K562 (cell line): ENCODE measurements at regions not wholly inside any gene's neighbourhood (a gene's known extent, or its start where the extent isn't known, plus 50 kb on each side); places are given as distances from the start of the nearest gene placed in this dataset.

ENCODE experiments used
- ATAC-seq: fragments of 200-7000 bp; cut with Tn5 transposase; 3 replicates; pipeline ENCODE4 v1.9.1; 2020; ENCODE audit warnings: moderate library complexity
- BruUV-seq: library from RNA; stranded (reverse); fragments of 400-500 nt; replicated peaks from 2 replicates; lab custom pipeline; 2021; lab: Mats Ljungman, UMichigan
- CTCF ChIA-PET: fragments of 300-600 bp; formaldehyde crosslinking; extraction: SDS; loops from one replicate; lab custom pipeline; 2021; ENCODE audit warnings: low intra/inter-chr PET ratio; lab: Yijun Ruan, JAX
- POLR2A ChIA-PET: fragments of 300-600, 350-650 bp; sonication (Branson Sonifier 250); formaldehyde crosslinking; extraction: SDS; loops from one replicate; lab custom pipeline; 2021; ENCODE audit warnings: antibody characterized with exemption, inconsistent platforms; lab: Yijun Ruan, JAX
- DNase-seq, 4 experiments: peaks; one replicate each; pipeline versions ENCODE4 v3.0.0 to v3.0.0-alpha.2; 2011 to 2018; ENCODE audit warnings: low spot score in 3 of 4, mixed read lengths in 3 of 4; ENCODE audit errors: extremely low read depth in 1 of 4
- FAIRE-seq: peaks from 2 replicates; lab custom pipeline; 2011; peaks lifted over from hg19 to GRCh38; lab: Jason Lieb, UNC
- H2AFZ ChIP-seq: 2 replicates; pipeline ENCODE4 v1.6.0; 2011; ENCODE audit warnings: low read depth, low read length, control low read depth, inconsistent platforms
- H3K27ac ChIP-seq: fragments of 200-600 bp; 3 replicates; pipeline ENCODE4 v1.8.0; 2011; ENCODE audit warnings: low read depth, mild to moderate bottlenecking, control low read depth, inconsistent platforms, low read length, moderate library complexity, mixed read lengths; ENCODE audit errors: extremely low read depth
- H3K27me3 ChIP-seq, 2 experiments: fragments of 300-600 bp in 1 of 2; 2 replicates in 1 of 2; 3 replicates in 1 of 2; pipeline versions ENCODE4 v1.6.0 to v1.8.0; 2011; ENCODE audit warnings: inconsistent platforms in 2 of 2, low read length in 2 of 2, mild to moderate bottlenecking in 1 of 2, mixed read lengths in 1 of 2, moderate library complexity in 1 of 2; ENCODE audit not compliant: control insufficient read depth in 2 of 2, insufficient read depth in 2 of 2
- H3K36me3 ChIP-seq: fragments of 300-600 bp; 3 replicates; pipeline ENCODE4 v1.8.0; 2011; ENCODE audit warnings: mild to moderate bottlenecking, low read length, inconsistent platforms; ENCODE audit not compliant: control insufficient read depth, insufficient read depth
- H3K4me1 ChIP-seq, 2 experiments: fragments of 200-600 bp in 1 of 2; replicated peaks in 1 of 2; 2 replicates in 1 of 2; 3 replicates in 1 of 2; pipeline versions ENCODE4 v1.5.1 to v1.8.0; 2011; ENCODE audit warnings: inconsistent platforms in 2 of 2, low read length in 2 of 2, mild to moderate bottlenecking in 1 of 2, mixed read lengths in 1 of 2, moderate library complexity in 1 of 2; ENCODE audit not compliant: control insufficient read depth in 2 of 2, insufficient read depth in 2 of 2
- H3K4me2 ChIP-seq: 2 replicates; pipeline ENCODE4 v1.6.1; 2011; ENCODE audit warnings: low read length, control low read depth, inconsistent platforms, mixed read lengths; ENCODE audit not compliant: insufficient read depth
- H3K4me3 ChIP-seq: fragments of 200-600 bp; sonication (generic), shearing (Covaris generic); 2 replicates; pipeline ENCODE4 v1.5.1; 2016; ENCODE audit warnings: control low read depth, inconsistent platforms
- H3K79me2 ChIP-seq: fragments of 200-600 bp; 3 replicates; pipeline ENCODE4 v1.8.0; 2011; ENCODE audit warnings: low read length, inconsistent platforms; ENCODE audit not compliant: control insufficient read depth, insufficient read depth
- H3K9ac ChIP-seq, 2 experiments: 2 replicates each; pipeline versions ENCODE4 v1.6.0 to v1.6.1; 2011; ENCODE audit warnings: low read depth in 2 of 2, low read length in 2 of 2, control low read depth in 1 of 2, inconsistent platforms in 1 of 2, mild to moderate bottlenecking in 1 of 2, mixed read lengths in 1 of 2; ENCODE audit not compliant: insufficient read depth in 1 of 2
- H3K9me1 ChIP-seq: one replicate; pipeline ENCODE4 v1.6.0; 2011; ENCODE audit warnings: inconsistent platforms, mild to moderate bottlenecking, low read length, moderate library complexity; ENCODE audit not compliant: control insufficient read depth, insufficient read depth
- H3K9me3 ChIP-seq: replicated peaks from 2 replicates; pipeline ENCODE4 v1.5.1; 2011; ENCODE audit warnings: low read depth, low read length, inconsistent platforms; ENCODE audit not compliant: control insufficient read depth, insufficient read depth
- H4K20me1 ChIP-seq: replicated peaks from 2 replicates; pipeline ENCODE4 v1.6.1; 2011; ENCODE audit warnings: low read length, inconsistent platforms, mixed read lengths; ENCODE audit not compliant: control insufficient read depth, insufficient read depth
- MECOM ChIP-seq: fragments of 250-450 bp; sonication (Bioruptor Pico); IDR thresholded peaks from 2 replicates; pipeline ENCODE4 v1.8.0; 2022; ENCODE audit warnings: inconsistent platforms
- TSHZ1 ChIP-seq: fragments of 250-450 bp; sonication (Bioruptor Pico); IDR thresholded peaks from 2 replicates; pipeline ENCODE4 v1.4.0; 2020; ENCODE audit warnings: mild to moderate bottlenecking, moderate library complexity
- ZNF77 ChIP-seq: fragments of 250-450 bp; sonication (Bioruptor Pico); IDR thresholded peaks from 2 replicates; pipeline ENCODE4 v1.5.0; 2020
- WGBS: fragments of 100-300 bp; shearing (Covaris generic); methylation state at CpG from one replicate; pipeline ENCODE4 v1.1.6; 2016; ENCODE audit warnings: low coverage, mixed read lengths; ENCODE audit not compliant: insufficient coverage; ENCODE audit errors: missing lambda C conversion rate; 5-methylcytosine and 5-hydroxymethylcytosine counted together
- in situ Hi-C: fragments of 300-500 bp; cut with MboI; formaldehyde crosslinking; loops from 4 replicates; pipeline ENCODE4 v1.15.0; 2018; ENCODE audit warnings: inconsistent platforms, mixed read lengths
- intact Hi-C: fragments of 100-400 bp; cut with micrococcal nuclease; formaldehyde crosslinking; loops from 2 replicates; pipeline ENCODE4 v1.14.2; 2022

GRCh38 chr5:12902611-12903010 is 998.4 kb upstream of the CTNND2 start:
- DNase-seq = no peak
- H3K9me3 ChIP-seq = no peaks in the 10 kb centered on the region
- no peak for TF ChIP-seq TSHZ1 (CRISPR knock-in tag)
- TF ChIP-seq ZNF77 (CRISPR knock-in tag) = no peak
- no peak for TF ChIP-seq MECOM (CRISPR knock-in tag)
- TF ChIP-seq, all 486 proteins: peak for 0
- Histone ChIP-seq H3K9ac (no peak overlapping the region), H3K4me3 (no peak overlapping the region), H3K36me3 (no peaks in the 10 kb centered on the region), H3K4me2 (no peak overlapping the region), H3K27ac (no peak overlapping the region), H2AFZ (no peak overlapping the region), H3K4me1 (no peaks in the 10 kb centered on the region), H4K20me1 (no peaks in the 10 kb centered on the region), H3K27me3 (no peaks in the 10 kb centered on the region), H3K9me1 (no peaks in the 10 kb centered on the region), H3K79me2 (no peaks in the 10 kb centered on the region)
- POLR2A ChIA-PET = interaction anchor here (0.6 kb wide), 1 partner anchor 18 kb away, joined by 3 read pairs; no protein-coding TSS in a partner anchor
- no TSS peak for BruUV-seq
- in situ Hi-C loops (no loop called here), intact Hi-C loops (no loop called here)
- no peak for ATAC-seq
- WGBS = 1% methylated on average over 4 of the region's 4 CpGs
- CTCF ChIA-PET = no interaction called here
- FAIRE-seq = no peak
